ENCODE measurements at regions not wholly inside any gene's neighbourhood (a gene's known extent, or its start where the extent isn't known, plus 50 kb on each side); places are given as distances from the start of the nearest gene placed in this dataset.

DNA sequence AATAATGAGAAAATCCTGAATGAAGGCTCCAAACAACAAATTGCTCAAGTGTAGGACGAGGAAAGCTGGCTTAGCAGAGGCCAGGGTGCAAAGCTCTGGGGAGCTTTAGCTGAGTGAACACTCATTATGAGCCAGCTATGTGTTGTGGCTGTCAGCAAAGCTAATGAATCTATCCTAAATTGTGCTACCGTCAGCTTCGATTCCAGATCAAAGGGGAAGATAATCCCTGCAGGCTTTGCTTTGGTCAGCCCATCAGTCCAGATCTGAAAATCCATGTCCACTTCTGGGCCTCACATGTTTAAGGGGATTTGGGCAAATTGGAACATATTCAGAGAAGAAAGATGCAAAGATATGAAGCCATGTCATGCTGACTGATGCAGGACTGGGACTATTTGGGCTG lies 180.9 kb upstream of the ZBED5 start:
- TF ChIP-seq CTCF (conservative IDR thresholded peaks at IDR 0.05; ENCODE audit: low read depth, low read length) (no peak), EZH2 (IDR thresholded peaks at IDR 0.05; ENCODE audit: borderline replicate concordance, low read depth, low read length, poor library complexity, severe bottlenecking) (no peak)

All from A673 (cell line).